CD4-positive, alpha-beta T cell treated with Interleukin-2 at 100 ng/mL for 4 hours (primary cell): ENCODE measurements at regions not wholly inside any gene's neighbourhood (a gene's known extent, or its start where the extent isn't known, plus 50 kb on each side); places are given as distances from the start of the nearest gene placed in this dataset.

Experiments used
- DNase-seq: peaks from one replicate; pipeline ENCODE4 v3.0.0-alpha.2; 2020; ENCODE audit warnings: low spot score

GRCh38 chr5:5544094-5544663 is 121.7 kb downstream of the ICE1 start:
- DNase-seq = no peak

- no peak for DNase-seq
These were observed 120.2 kb downstream of the ICE1 start for GRCh38 chr5:5542654-5543053.

GRCh38 chr5:5540065-5540464 is 117.6 kb downstream of the ICE1 start:
- no peak for DNase-seq
